NOMO-1 (cell line): ENCODE measurements at regions not wholly inside any gene's neighbourhood (a gene's known extent, or its start where the extent isn't known, plus 50 kb on each side); places are given as distances from the start of the nearest gene placed in this dataset.

ENCODE experiments used
- DNase-seq, 2 experiments: peaks; one replicate each; lab custom pipeline; 2025; ENCODE audit not compliant: unreplicated experiment in 2 of 2; lab: John Stamatoyannopoulos, UW

GRCh38 chr9:88657893-88658292 lies 122.9 kb downstream of the NXNL2 start:
- no peak for DNase-seq

GRCh38 chr9:88658311-88658822 lies 123.4 kb downstream of the NXNL2 start:
- DNase-seq: no peak

- DNase-seq: no peak
Observed at GRCh38 chr9:88659126-88659525, 124.1 kb downstream of the NXNL2 start.

- DNase-seq: no peak
Observed at GRCh38 chr9:88660611-88661010, 125.6 kb downstream of the NXNL2 start.

- no peak for DNase-seq
Observed at GRCh38 chr9:88661759-88662158, 126.8 kb downstream of the NXNL2 start.

- DNase-seq: no peak
Observed at GRCh38 chr9:88663771-88664419, 128.9 kb downstream of the NXNL2 start.

- DNase-seq: no peak
Observed at GRCh38 chr9:88664773-88665172, 129.8 kb downstream of the NXNL2 start.

- DNase-seq: no peak
Observed at GRCh38 chr9:88672874-88673689, 138.1 kb downstream of the NXNL2 start.

GRCh38 chr9:88673886-88674285 lies 138.9 kb downstream of the NXNL2 start:
- DNase-seq: no peak

- DNase-seq: no peak
Observed at GRCh38 chr9:88676644-88677043, 141.7 kb downstream of the NXNL2 start.

GRCh38 chr9:88678008-88678407 lies 143.0 kb downstream of the NXNL2 start:
- DNase-seq: no peak

GRCh38 chr9:88678431-88678830 lies 143.5 kb downstream of the NXNL2 start:
- no peak for DNase-seq

GRCh38 chr9:88680041-88680440 lies 145.1 kb downstream of the NXNL2 start:
- DNase-seq: no peak

GRCh38 chr9:88680505-88681160 lies 145.7 kb downstream of the NXNL2 start:
- DNase-seq: no peak

- no peak for DNase-seq
Observed at GRCh38 chr9:88681434-88681833, 146.5 kb downstream of the NXNL2 start.

GRCh38 chr9:88682431-88682831 lies 147.5 kb downstream of the NXNL2 start:
- DNase-seq: no peak

GRCh38 chr9:88684046-88684445 lies 149.1 kb downstream of the NXNL2 start:
- DNase-seq: no peak

- no peak for DNase-seq
Observed at GRCh38 chr9:88684845-88685244, 149.9 kb downstream of the NXNL2 start.

- DNase-seq: no peak
Observed at GRCh38 chr9:88685966-88686365, 151.0 kb downstream of the NXNL2 start.

- DNase-seq: no peak
Observed at GRCh38 chr9:88689509-88690298, 154.7 kb downstream of the NXNL2 start.

- no peak for DNase-seq
Observed at GRCh38 chr9:88690628-88691027, 155.7 kb downstream of the NXNL2 start.
